ENCODE measurements at regions not wholly inside any gene's neighbourhood (a gene's known extent, or its start where the extent isn't known, plus 50 kb on each side); places are given as distances from the start of the nearest gene placed in this dataset.

DNA sequence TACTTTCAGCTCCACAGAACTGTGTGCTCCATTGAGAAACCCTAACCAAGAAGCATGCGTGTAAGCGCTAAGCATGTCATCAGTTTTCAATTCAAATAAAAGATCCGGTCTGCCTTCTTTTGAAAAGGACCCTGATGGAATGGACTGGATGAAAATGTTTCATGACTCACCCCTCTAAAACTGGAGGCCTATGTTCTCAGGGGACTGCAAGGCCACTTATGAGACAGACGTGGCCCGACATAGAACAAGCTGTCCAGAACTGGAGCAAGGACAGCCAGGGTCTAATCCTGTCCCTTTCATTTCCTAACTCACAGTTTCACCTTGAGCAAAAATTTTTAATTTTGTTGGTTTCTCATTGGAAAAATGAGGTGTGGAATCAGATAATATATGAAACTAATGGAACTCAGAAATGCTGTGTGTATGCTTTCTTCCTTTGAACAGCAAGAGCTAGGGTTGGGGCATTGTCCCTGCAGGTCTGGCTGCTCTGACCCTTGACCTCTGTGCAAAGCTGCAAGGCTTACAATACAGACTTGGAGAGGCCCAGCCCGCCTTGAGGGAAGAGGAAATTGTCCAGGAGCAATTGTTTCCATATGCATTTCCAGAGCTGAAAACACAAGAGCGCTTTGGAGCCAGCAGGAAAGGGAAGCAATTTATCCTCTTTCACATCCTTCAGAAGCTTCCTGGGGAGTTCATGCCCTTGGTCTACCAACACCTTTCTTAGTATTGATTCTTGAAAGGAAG lies 553.4 kb upstream of the KLF12 start:
- Mint-ChIP-seq H3K9me3 (peaks cover 4% of the 10 kb centered on the region), H3K4me1 (ENCODE audit: low read depth) (no peaks in the 10 kb centered on the region), H3K36me3 (ENCODE audit: low read depth) (no peaks in the 10 kb centered on the region), H3K27ac (no peak overlapping the region), H3K4me3 (no peak overlapping the region), H3K27me3 (no peaks in the 10 kb centered on the region)

DNA sequence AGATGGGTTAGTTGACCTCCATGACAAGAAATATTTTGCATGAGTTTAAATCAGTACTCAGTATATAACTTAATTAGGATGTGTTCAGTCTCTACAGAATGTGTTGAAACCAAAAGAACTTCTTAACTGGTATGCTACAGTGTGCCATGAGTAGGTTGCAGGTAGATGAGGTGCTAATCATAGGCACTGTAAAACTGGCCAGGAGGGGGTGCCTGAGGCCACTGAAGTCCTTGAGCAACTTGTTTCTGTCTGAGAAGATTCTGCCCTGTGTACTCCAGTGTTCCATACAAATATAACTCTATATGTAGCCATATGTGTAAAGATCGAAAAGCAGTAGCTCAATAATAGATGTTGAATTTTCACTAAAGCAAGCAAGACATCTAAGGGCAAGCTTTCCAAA lies 549.2 kb upstream of the KLF12 start:
- Mint-ChIP-seq H3K36me3 (ENCODE audit: low read depth) (no peaks in the 10 kb centered on the region), H3K4me3 (no peak overlapping the region), H3K4me1 (ENCODE audit: low read depth) (no peaks in the 10 kb centered on the region), H3K9me3 (peaks cover 4% of the 10 kb centered on the region), H3K27me3 (peaks cover 10% of the 10 kb centered on the region), H3K27ac (no peak overlapping the region)

DNA sequence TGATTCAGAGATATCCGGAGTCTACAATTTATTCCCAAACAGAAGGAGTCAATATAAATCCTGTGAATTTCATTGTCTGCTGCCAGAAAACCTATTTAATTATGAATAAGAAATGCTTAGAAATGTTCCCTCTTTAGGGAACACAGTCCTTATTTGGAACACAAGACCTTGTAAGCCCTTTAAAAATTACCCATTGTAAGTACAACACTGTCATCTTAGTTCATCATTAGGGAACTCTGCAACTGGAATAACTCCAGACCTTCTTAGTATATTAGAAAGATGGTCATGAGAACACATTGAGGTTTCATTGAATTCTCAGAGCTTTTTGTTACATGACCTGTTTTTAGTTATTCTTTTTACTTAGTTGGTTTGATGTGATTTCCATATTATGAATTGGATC lies 548.5 kb upstream of the KLF12 start:
- no peaks in the 10 kb centered on the region for H3K4me1 Mint-ChIP-seq (ENCODE audit: low read depth)
- peaks cover 4% of the 10 kb centered on the region for H3K9me3 Mint-ChIP-seq
- H3K27me3 Mint-ChIP-seq, result peaks cover 10% of the 10 kb centered on the region
- no peak overlapping the region for H3K27ac Mint-ChIP-seq
- H3K4me3 Mint-ChIP-seq, result no peak overlapping the region
- H3K36me3 Mint-ChIP-seq (ENCODE audit: low read depth), result no peaks in the 10 kb centered on the region

DNA sequence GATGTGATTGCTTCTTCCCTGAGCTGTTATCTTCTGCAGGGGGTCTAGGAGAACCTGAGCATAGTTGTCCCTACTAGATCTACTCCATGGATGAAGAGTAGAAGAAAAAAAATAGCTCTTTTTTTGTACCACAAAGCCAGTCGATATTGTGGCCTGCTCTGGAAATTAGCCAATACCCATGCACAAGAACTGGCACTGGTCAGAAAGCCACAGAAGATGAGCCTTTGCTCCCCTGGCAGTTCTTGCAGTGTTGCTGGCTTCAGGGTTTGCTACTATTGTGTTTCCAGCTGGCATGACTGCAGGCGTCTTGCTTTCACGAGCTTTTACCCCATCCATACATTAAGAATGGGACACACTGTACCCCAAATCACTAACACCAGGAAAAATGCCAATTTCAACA lies 547.7 kb upstream of the KLF12 start:
- no peaks in the 10 kb centered on the region for H3K4me1 Mint-ChIP-seq (ENCODE audit: low read depth)
- no peak overlapping the region for H3K27ac Mint-ChIP-seq
- H3K4me3 Mint-ChIP-seq, result no peak overlapping the region
- peaks cover 4% of the 10 kb centered on the region for H3K9me3 Mint-ChIP-seq
- H3K36me3 Mint-ChIP-seq (ENCODE audit: low read depth), result no peaks in the 10 kb centered on the region
- peaks cover 10% of the 10 kb centered on the region for H3K27me3 Mint-ChIP-seq

DNA sequence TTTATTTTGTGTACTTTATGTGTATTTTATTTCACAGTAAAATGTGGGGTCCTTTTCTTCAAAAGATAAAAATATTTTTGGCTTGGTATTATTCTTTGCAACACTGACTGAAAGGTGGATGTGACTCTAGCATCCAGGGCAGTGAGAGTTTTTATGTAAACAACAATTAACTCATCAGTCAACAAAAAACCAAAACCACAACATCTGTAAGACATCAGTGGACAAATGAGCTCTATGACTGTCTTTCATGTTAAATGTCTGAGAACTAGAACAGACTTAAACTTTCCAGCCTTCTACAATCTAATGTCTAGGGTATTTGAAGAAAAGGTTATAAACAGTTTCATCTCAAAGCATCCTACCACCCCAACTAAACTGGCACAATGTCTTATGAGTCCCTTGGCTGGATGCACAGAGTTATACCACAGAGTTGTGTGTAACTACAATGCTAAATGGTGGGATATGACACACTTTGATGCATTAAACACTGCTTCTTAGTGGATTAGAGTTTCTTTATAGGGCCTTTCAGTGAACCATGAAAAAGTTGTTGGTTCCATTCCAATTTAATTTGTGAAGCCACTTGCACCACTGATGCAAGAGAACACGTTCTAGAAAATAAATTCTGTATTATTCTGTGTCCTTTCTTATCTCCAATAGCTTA lies 544.2 kb upstream of the KLF12 start:
- Mint-ChIP-seq H3K4me3 (no peak overlapping the region), H3K9me3 (no peaks in the 10 kb centered on the region), H3K4me1 (ENCODE audit: low read depth) (no peaks in the 10 kb centered on the region), H3K27me3 (peaks cover 14% of the 10 kb centered on the region), H3K36me3 (ENCODE audit: low read depth) (no peaks in the 10 kb centered on the region), H3K27ac (no peak overlapping the region)

DNA sequence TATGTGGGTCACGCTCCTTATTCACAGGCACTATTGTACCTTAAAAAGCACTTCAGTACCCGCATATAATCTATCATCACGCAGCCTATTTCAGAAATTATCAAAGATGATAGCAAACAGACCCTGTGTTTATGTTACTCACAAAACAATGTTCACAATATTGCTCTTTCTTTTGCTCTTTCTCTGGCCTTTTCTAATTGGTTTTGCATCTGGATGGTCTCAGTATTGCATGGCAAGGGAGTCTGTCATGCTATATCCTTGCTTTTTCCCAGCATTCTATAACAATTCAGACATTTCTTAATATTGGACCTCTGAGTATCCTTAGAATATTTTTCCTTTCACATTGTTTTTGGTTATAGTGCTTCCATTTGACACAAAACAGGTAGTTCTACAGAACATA lies 541.8 kb upstream of the KLF12 start:
- peaks cover 7% of the 10 kb centered on the region for H3K27me3 Mint-ChIP-seq
- no peak overlapping the region for H3K4me3 Mint-ChIP-seq
- H3K36me3 Mint-ChIP-seq (ENCODE audit: low read depth), result no peaks in the 10 kb centered on the region
- no peaks in the 10 kb centered on the region for H3K4me1 Mint-ChIP-seq (ENCODE audit: low read depth)
- no peak overlapping the region for H3K27ac Mint-ChIP-seq
- H3K9me3 Mint-ChIP-seq, result no peaks in the 10 kb centered on the region

DNA sequence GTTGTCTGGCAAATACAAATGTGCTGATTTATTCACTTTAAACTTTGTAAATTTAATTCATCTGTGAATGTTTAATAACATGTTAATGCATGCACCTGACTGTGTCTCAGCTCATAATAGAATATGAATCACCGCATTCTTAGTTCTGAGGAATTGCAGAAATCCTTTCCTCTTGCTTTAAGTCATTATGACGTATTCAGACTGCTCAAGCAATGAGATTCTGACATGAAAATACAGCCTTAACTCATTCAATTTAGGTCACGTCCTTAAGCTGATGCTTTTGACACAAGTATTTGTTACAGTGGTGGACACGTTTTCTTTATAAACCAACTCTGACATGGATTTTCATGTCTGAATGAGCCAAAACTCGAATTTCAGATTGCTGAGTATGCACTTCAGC lies 541.0 kb upstream of the KLF12 start:
- no peak overlapping the region for H3K27ac Mint-ChIP-seq
- H3K36me3 Mint-ChIP-seq (ENCODE audit: low read depth), result no peaks in the 10 kb centered on the region
- H3K4me3 Mint-ChIP-seq, result no peak overlapping the region
- peaks cover 3% of the 10 kb centered on the region for H3K27me3 Mint-ChIP-seq
- no peaks in the 10 kb centered on the region for H3K9me3 Mint-ChIP-seq
- no peaks in the 10 kb centered on the region for H3K4me1 Mint-ChIP-seq (ENCODE audit: low read depth)

DNA sequence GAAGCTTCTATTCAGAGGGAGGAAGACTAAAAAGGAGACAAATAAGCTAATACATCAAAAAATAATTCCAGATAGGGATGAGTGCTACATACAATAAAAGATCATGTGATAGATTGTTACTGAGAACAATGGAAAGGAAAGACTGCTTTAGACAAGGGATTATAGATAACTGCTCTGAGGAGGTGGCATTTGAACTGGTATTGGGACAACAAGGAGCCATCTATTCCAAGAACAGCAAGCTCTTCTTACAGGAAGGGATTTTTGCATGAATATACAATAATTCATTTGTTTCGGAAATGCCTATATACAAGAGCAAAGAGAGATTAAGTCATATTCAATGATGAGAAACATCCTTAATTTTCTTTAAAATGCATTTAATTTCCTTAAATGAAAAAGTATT lies 540.5 kb upstream of the KLF12 start:
- Mint-ChIP-seq H3K9me3 (no peaks in the 10 kb centered on the region), H3K4me3 (no peak overlapping the region), H3K27me3 (peaks cover 3% of the 10 kb centered on the region)

DNA sequence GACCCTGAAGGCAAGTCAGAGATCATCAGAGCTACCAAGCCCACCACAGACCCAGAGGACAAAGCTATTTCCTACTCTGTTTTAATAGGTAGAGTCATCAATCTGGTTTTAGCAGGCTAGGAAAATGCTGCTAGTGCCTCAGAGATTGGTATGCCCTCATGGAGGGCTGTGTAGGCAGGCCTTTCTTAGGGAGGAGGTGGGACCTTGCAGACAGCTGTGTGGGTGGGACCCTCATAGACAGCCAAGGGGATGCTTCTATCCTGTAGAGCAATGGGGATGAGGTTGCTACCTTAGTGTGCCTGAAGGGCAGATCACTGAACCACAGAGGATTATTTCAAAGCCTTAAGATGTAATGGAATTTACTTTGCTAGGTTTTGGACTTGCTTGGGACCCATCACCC lies 534.9 kb upstream of the KLF12 start:
- no peak overlapping the region for H3K4me3 Mint-ChIP-seq
- no peaks in the 10 kb centered on the region for H3K4me1 Mint-ChIP-seq (ENCODE audit: low read depth)
- no peaks in the 10 kb centered on the region for H3K9me3 Mint-ChIP-seq
- H3K36me3 Mint-ChIP-seq (ENCODE audit: low read depth), result no peaks in the 10 kb centered on the region
- H3K27me3 Mint-ChIP-seq, result peaks cover 7% of the 10 kb centered on the region
- H3K27ac Mint-ChIP-seq, result no peak overlapping the region

More for the DNA sequence above, 540.5 kb upstream of the KLF12 start:
- Mint-ChIP-seq H3K27ac (no peak overlapping the region), H3K36me3 (ENCODE audit: low read depth) (no peaks in the 10 kb centered on the region), H3K4me1 (ENCODE audit: low read depth) (no peaks in the 10 kb centered on the region)

DNA sequence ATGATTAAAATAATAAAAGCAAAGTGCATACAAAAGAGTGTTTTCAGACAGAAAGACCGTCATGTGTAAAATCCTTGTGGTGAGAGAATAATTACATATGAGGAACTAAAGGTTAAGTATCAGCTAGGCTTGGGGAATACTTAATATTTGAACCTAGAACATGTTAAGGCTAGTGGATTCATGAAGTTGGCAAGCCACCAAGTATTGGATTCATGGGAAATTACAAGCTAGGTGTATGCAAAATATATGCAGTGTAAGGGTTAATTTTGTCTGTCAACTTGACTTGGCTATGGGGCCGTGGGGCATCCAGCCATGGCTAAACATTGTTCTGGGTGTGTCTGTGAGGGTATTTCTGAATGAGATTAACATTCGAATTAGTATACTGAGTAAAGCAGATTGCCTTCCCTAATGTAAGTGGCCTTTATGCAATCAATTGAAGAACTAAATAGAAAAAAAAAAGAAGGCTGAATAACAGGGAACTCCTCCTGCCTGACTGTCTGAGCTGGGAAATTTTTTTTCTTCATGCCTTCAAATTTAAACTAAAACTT lies 533.5 kb upstream of the KLF12 start:
- Mint-ChIP-seq H3K4me3 (no peak overlapping the region), H3K27ac (no peak overlapping the region), H3K4me1 (ENCODE audit: low read depth) (no peaks in the 10 kb centered on the region), H3K36me3 (ENCODE audit: low read depth) (no peaks in the 10 kb centered on the region), H3K27me3 (peaks cover 7% of the 10 kb centered on the region), H3K9me3 (no peaks in the 10 kb centered on the region)

DNA sequence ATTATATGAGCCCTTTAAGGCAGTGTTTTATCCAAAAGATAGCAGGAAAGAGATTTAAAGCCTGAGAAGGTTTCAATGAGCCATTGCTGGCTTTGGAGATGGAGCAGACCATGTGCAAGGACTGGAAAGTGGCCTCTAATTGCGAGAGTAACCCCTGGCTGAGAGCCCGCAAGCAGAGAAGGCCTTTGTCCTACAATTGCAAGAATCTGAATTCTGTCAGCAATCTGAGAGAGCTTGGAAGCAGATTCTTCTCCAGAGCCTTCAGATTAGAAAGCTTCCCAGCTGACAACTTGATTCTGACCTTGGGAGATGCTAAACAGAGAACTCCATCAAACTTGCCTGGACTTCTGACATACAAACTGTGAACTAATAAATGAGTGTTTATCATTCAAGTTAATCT lies 528.7 kb upstream of the KLF12 start:
- no peaks in the 10 kb centered on the region for H3K9me3 Mint-ChIP-seq
- peaks cover 7% of the 10 kb centered on the region for H3K27me3 Mint-ChIP-seq
- H3K4me1 Mint-ChIP-seq (ENCODE audit: low read depth), result no peaks in the 10 kb centered on the region
- H3K27ac Mint-ChIP-seq, result no peak overlapping the region
- H3K36me3 Mint-ChIP-seq (ENCODE audit: low read depth), result no peaks in the 10 kb centered on the region
- no peak overlapping the region for H3K4me3 Mint-ChIP-seq

DNA sequence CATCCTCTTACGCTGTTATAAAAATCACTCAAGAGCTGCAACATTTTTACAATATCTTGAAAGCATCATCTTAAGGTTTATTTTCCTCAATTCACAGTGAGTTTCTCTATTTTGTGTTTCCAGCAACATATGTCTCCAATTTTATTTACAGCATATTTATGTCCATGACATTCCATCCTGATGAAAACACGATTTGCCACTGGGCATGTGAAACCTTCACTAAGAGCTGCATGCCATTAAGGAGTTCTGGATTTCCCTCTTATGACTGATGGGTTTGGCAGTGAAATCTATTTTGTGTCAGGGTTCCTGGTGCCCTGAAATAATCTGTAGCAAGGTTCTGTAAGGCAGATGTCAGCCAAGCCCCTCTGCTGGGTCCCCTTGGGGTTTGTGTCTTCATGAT lies 527.6 kb upstream of the KLF12 start:
- H3K36me3 Mint-ChIP-seq (ENCODE audit: low read depth), result no peaks in the 10 kb centered on the region
- H3K27me3 Mint-ChIP-seq, result peaks cover 3% of the 10 kb centered on the region
- no peak overlapping the region for H3K27ac Mint-ChIP-seq
- no peaks in the 10 kb centered on the region for H3K9me3 Mint-ChIP-seq
- no peak overlapping the region for H3K4me3 Mint-ChIP-seq
- no peaks in the 10 kb centered on the region for H3K4me1 Mint-ChIP-seq (ENCODE audit: low read depth)

DNA sequence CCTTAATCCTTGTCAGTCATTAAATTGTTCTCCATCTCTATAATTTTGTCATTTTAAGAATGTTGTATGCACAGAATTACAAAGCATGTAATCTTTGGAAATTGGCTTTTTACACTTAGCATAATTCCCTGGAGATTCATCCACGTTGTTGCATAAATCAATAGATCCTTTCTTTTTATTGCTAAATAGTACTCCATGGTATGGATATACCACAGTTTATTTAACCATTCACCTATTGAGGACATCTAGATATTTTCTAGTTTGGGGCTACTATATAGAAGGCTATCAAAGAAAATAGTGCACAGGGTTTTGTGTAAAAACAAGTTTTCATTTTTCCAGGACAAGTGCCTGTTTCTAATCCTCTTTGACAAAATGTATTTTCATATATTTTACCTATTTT lies 523.6 kb upstream of the KLF12 start:
- Mint-ChIP-seq H3K4me3 (no peak overlapping the region), H3K36me3 (ENCODE audit: low read depth) (no peaks in the 10 kb centered on the region), H3K27ac (no peak overlapping the region), H3K9me3 (no peaks in the 10 kb centered on the region), H3K4me1 (ENCODE audit: low read depth) (no peaks in the 10 kb centered on the region), H3K27me3 (no peaks in the 10 kb centered on the region)

DNA sequence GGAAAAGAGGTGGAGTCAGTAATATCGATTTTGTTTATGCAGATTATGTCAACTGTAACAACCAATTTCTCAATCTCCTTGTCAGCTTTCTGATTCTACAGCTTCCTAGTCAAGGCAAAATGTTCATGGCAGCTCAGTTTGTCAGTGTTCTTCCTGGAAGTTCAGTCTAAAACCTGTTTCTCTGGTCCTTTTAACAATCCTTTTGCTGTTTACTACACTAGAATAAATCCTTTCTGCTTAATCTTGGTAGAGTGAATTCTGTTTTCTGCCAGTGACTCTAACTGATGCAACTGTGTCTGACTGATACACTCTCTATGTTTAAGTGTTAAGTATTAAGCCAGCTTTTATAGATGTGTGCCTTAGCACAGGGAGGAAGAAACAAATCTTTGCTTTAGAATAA lies 516.9 kb upstream of the KLF12 start:
- H3K4me3 Mint-ChIP-seq, result no peak overlapping the region
- no peaks in the 10 kb centered on the region for H3K9me3 Mint-ChIP-seq
- H3K4me1 Mint-ChIP-seq (ENCODE audit: low read depth), result no peaks in the 10 kb centered on the region
- H3K27ac Mint-ChIP-seq, result no peak overlapping the region
- H3K36me3 Mint-ChIP-seq (ENCODE audit: low read depth), result no peaks in the 10 kb centered on the region
- H3K27me3 Mint-ChIP-seq, result no peaks in the 10 kb centered on the region

DNA sequence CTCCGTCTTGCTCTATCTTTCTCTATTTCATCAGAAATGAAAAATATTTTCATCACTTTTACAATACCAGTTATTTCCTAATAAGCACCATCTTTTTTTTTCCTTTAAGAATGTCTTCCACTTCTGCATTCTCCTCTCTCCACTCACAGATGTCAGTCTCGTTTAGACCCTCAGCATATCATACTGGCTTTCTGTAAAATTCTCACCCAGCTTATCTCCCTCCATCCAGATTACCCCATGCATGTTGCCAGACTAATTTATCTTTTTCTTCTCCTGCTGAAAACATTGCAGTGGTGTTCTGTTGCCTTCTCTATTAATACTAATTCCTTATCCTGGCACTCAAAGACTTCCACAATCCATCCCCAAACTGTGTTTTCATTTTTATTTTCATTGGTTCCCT lies 513.8 kb upstream of the KLF12 start:
- no peak overlapping the region for H3K4me3 Mint-ChIP-seq
- no peaks in the 10 kb centered on the region for H3K4me1 Mint-ChIP-seq (ENCODE audit: low read depth)
- no peak overlapping the region for H3K27ac Mint-ChIP-seq
- H3K36me3 Mint-ChIP-seq (ENCODE audit: low read depth), result no peaks in the 10 kb centered on the region
- H3K27me3 Mint-ChIP-seq, result no peaks in the 10 kb centered on the region
- no peaks in the 10 kb centered on the region for H3K9me3 Mint-ChIP-seq

DNA sequence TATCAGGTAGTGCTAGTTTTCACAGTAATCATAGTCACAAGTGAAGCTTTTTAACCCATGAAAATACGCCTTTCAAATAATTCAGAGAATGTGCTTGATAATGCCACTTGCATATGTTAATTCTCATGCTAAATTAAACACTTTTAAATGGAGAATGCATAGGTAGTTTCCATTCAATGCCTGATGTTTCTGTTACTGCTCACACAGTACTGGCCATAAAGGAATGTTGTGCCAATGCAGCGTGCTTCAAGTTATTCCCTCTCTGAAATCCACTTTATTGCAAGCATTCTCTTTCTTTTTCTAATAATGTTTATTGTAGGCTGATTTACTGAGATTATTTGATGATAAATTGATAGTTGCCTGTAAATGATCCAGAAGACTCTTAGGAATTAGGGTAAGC lies 513.0 kb upstream of the KLF12 start:
- H3K36me3 Mint-ChIP-seq (ENCODE audit: low read depth), result no peaks in the 10 kb centered on the region
- H3K4me3 Mint-ChIP-seq, result no peak overlapping the region
- H3K9me3 Mint-ChIP-seq, result no peaks in the 10 kb centered on the region
- no peaks in the 10 kb centered on the region for H3K27me3 Mint-ChIP-seq
- H3K27ac Mint-ChIP-seq, result no peak overlapping the region
- no peaks in the 10 kb centered on the region for H3K4me1 Mint-ChIP-seq (ENCODE audit: low read depth)
